NCI-H524 treated with DMSO at 0.1 percent for 48 hours (cell line): ENCODE measurements at regions not wholly inside any gene's neighbourhood (a gene's known extent, or its start where the extent isn't known, plus 50 kb on each side); places are given as distances from the start of the nearest gene placed in this dataset.

Experiments
- DNase-seq: peaks from one replicate; lab custom pipeline; 2025; lab: John Stamatoyannopoulos, UW

- DNase-seq: no peak
Measured at GRCh38 chr11:11789735-11790369, 51.9 kb upstream of the USP47 start.

GRCh38 chr11:11788063-11788710, 53.6 kb upstream of the USP47 start:
- no peak for DNase-seq

GRCh38 chr11:11787305-11788062, 54.3 kb upstream of the USP47 start:
- DNase-seq: no peak

- DNase-seq: no peak
Measured at GRCh38 chr11:11786771-11787170, 55.0 kb upstream of the USP47 start.

GRCh38 chr11:11786234-11786633, 55.5 kb upstream of the USP47 start:
- DNase-seq: no peak

- DNase-seq: no peak
Measured at GRCh38 chr11:11782532-11783110, 59.2 kb upstream of the USP47 start.

GRCh38 chr11:11780858-11781257, 60.9 kb upstream of the USP47 start:
- no peak for DNase-seq

GRCh38 chr11:11779975-11780374, 61.8 kb upstream of the USP47 start:
- DNase-seq: no peak

- DNase-seq: no peak
Measured at GRCh38 chr11:11777897-11778296, 63.9 kb upstream of the USP47 start.

GRCh38 chr11:11776714-11777113, 65.1 kb upstream of the USP47 start:
- DNase-seq: no peak

GRCh38 chr11:11774928-11775327, 66.8 kb upstream of the USP47 start:
- no peak for DNase-seq

- no peak for DNase-seq
Measured at GRCh38 chr11:11772865-11773515, 68.8 kb upstream of the USP47 start.

- no peak for DNase-seq
Measured at GRCh38 chr11:11770921-11771486, 70.8 kb upstream of the USP47 start.

- no peak for DNase-seq
Measured at GRCh38 chr11:11770296-11770695, 71.5 kb upstream of the USP47 start.

- no peak for DNase-seq
Measured at GRCh38 chr11:11769782-11770181, 72.0 kb upstream of the USP47 start.

GRCh38 chr11:11769362-11769761, 72.4 kb upstream of the USP47 start:
- DNase-seq: no peak

- no peak for DNase-seq
Measured at GRCh38 chr11:11764423-11764803, 77.4 kb upstream of the USP47 start.

- no peak for DNase-seq
Measured at GRCh38 chr11:11763796-11764422, 77.9 kb upstream of the USP47 start.

- no peak for DNase-seq
Measured at GRCh38 chr11:11760838-11761237, 80.9 kb upstream of the USP47 start.

GRCh38 chr11:11758603-11759196, 83.1 kb upstream of the USP47 start:
- DNase-seq: no peak

- DNase-seq: no peak
Measured at GRCh38 chr11:11757909-11758308, 83.9 kb upstream of the USP47 start.
